ENCODE measurements at regions not wholly inside any gene's neighbourhood (a gene's known extent, or its start where the extent isn't known, plus 50 kb on each side); places are given as distances from the start of the nearest gene placed in this dataset.

GRCh38 chr13:76772241-76772640 is 114.0 kb downstream of the KCTD12 start (continued):
- TF ChIP-seq JUND (IDR thresholded peaks at IDR 0.05; ENCODE audit: low read length) = no peak
- no peak for TF ChIP-seq TAF7 (optimal IDR thresholded peaks at IDR 0.05; ENCODE audit: borderline replicate concordance, low read depth, low read length)

Measured in H1 (cell line).